ENCODE measurements at regions not wholly inside any gene's neighbourhood (a gene's known extent, or its start where the extent isn't known, plus 50 kb on each side); places are given as distances from the start of the nearest gene placed in this dataset.
"Not testable (repeated sequence)": the region's sequence is repeated elsewhere in the genome, so short reads cannot be mapped to it uniquely, and the experiment has no call there.

- DNase-seq (ENCODE audit: low read depth), result not testable (repeated sequence)
Observed at GRCh38 chr9:91512235-91512634, 88.6 kb upstream of the NFIL3 start.

DNA sequence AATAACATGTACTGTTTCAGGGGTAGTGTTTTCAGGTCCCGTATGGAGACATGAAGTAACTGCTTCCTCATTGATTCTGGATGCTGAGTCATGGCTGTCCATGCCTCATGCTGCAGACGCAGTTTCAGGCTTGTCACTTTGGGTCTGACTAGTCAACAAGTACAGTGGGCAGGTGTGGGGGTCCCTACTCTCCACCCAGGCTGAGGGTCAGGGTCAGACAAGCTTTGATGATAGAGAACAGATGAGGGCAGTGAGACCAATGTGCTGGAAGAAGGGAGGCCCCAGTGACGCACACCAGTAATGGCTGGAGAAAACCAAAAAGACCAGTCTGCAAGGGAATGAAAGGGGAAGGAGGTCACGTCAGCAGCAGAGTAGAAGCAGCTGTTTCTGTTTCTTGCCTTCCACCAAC lies 80.0 kb upstream of the NFIL3 start:
- DNase-seq (ENCODE audit: low read depth), result no peak

DNA sequence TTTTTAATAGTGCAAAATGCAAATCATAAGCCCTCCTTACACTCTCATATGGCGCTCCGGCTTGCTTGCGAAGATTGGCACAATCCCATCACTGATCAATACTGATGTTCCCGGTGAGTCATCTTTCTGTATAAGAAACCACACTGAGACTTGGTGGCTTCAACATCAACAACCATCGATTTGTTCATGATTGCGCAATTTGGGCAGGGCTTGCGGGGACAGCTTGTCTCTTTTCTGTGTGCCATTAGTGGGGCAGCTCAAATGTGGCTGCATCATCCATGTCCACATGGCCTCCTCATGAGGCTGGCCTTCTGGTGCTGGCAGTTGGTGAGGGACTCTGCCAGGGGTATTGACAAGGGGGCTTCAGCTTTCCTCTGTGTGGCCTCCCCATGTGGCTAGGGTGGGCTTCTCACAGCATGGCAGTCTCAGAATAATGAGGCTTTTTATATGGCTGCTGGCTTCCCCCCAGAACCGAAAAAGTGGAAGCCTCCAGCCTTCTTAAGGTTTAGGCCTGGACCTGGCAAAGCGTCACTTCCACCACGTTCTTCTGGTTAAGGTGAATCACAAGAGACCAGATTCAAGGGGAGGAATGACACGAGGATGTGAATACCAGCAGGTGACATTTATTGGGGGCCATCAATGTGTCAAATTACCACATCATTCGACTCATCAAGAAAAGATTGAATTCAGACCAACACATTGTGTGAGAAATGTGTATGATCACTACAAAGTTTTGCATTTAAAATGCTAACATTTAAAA lies 79.5 kb upstream of the NFIL3 start:
- no peak for DNase-seq (ENCODE audit: low read depth)

- DNase-seq (ENCODE audit: low read depth), result no peak
Observed at GRCh38 chr9:91502475-91502874, 78.8 kb upstream of the NFIL3 start.

- DNase-seq (ENCODE audit: low read depth), result no peak
Observed at GRCh38 chr9:91500509-91501014, 76.9 kb upstream of the NFIL3 start.

GRCh38 chr9:91496351-91496750 lies 72.7 kb upstream of the NFIL3 start:
- DNase-seq (ENCODE audit: low read depth), result no peak

- peak; percentile 77 for DNase-seq (ENCODE audit: low read depth)
Observed at GRCh38 chr9:91495450-91495849, 71.8 kb upstream of the NFIL3 start.

DNA sequence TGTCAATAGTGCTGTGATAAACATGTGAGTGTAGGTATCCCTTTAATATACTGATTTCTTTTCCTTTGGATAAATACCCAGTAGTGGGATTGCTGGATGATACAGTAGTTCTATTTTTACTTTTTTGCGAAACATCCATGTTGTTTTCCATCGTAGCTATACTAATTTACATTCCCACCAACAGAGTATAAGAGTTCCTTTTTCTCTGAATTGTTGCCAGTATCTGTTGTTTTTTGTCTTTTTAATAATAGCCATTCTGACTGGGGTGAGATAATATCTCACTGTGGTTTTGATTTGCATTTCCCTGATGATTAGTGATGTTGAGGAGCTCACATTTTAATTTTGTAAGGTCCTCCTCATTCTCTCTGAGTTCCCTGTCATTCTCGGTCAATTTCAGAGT lies 71.1 kb upstream of the NFIL3 start:
- no peak for DNase-seq (ENCODE audit: low read depth)

DNA sequence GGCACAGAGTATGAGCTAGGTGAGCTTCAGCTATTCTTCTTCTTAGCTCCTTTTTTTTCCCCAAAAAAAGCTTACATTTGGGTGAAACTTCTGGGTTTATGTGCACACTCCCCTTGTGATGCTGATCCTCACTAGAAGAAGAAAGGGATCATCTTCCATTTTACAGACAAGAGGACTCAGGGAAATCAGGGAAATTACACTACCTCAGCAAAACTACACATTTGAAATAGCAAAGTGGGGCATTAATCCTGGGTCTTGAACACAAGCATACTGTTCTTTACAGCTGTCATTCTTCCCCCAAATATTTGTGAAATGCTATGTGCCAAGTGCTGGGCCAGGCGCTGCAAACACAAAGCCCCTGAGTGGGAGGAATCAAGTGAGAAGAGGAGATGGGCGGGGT lies 68.6 kb upstream of the NFIL3 start:
- no peak for DNase-seq (ENCODE audit: low read depth)

GRCh38 chr9:91491624-91492023 lies 68.0 kb upstream of the NFIL3 start:
- no peak for DNase-seq (ENCODE audit: low read depth)

- no peak for DNase-seq (ENCODE audit: low read depth)
Observed at GRCh38 chr9:91489361-91489899, 65.8 kb upstream of the NFIL3 start.

- no peak for DNase-seq (ENCODE audit: low read depth)
Observed at GRCh38 chr9:91488341-91488740, 64.7 kb upstream of the NFIL3 start.

GRCh38 chr9:91486699-91487497 lies 63.3 kb upstream of the NFIL3 start:
- peak; percentile 81 for DNase-seq (ENCODE audit: low read depth)

GRCh38 chr9:91485006-91485405 lies 61.4 kb upstream of the NFIL3 start:
- DNase-seq (ENCODE audit: low read depth), result no peak

DNA sequence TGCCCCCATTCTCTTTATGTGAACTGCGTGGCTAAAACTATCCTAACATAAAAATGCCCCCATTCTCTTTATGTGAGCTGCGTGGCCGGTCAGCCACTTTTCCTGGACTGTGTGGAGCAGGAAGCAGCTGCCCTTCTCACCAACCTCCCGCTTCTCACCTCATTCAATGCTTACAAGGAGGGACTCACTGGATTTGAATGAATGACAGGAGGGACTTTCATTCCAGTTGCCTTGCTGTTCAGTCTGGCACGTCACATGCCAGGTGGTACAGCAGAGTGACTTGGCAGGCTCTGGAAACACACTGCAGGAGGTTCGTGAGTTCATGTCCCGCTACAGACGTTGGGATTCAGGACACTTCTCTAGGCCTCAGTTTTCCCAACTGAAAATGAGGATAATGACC lies 60.2 kb upstream of the NFIL3 start:
- DNase-seq (ENCODE audit: low read depth), result no peak

- no peak for DNase-seq (ENCODE audit: low read depth)
Observed at GRCh38 chr9:91483189-91483691, 59.6 kb upstream of the NFIL3 start.

- DNase-seq (ENCODE audit: low read depth), result no peak
Observed at GRCh38 chr9:91481972-91482371, 58.3 kb upstream of the NFIL3 start.

DNA sequence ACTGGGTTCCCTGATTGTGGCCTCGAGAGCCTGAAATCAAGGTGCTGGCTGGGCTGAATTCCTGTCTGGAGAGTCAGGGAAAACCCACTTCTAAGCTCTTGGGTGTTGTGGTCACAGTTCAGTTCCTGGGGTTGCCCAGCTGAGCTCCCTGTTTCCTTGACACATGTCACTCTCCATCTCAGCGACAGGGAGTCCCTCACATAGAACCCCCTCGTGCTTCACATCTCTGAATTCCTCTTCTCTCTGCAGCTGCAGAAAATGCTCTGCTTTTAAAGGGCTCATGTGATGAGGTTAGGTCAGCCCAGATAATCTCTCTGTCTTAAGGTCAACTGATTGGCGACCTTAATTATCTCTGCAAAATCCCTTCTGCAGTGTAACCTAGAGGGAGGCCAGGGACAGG lies 53.5 kb upstream of the NFIL3 start:
- no peak for DNase-seq (ENCODE audit: low read depth)

DNA sequence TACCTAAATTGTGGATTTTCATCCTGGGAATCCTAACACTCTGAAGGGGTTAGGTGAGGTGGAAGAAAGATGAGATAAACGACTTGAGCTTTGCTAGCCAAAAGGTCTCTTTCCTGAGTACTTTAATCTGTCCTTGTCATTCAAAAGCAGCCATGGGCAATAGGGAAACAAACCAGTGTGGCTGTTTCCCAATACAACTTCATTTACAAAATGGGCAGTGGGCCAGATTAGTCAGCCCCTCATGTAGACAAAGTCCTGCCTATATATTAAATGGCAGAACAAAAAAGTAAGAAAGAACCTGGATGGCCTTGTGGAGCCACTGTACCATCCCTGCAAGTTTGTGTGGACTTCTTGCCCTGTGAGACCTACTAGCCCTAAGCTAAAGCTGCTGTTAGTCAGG lies 51.0 kb upstream of the NFIL3 start:
- DNase-seq (ENCODE audit: low read depth), result no peak
